Amniotic stem cell (primary cell): ENCODE measurements at regions not wholly inside any gene's neighbourhood (a gene's known extent, or its start where the extent isn't known, plus 50 kb on each side); places are given as distances from the start of the nearest gene placed in this dataset.
"Not testable (repeated sequence)": the region's sequence is repeated elsewhere in the genome, so short reads cannot be mapped to it uniquely, and the experiment has no call there.

Experiments used
- DNase-seq: peaks from one replicate; lab custom pipeline; 2025; lab: John Stamatoyannopoulos, UW

DNA sequence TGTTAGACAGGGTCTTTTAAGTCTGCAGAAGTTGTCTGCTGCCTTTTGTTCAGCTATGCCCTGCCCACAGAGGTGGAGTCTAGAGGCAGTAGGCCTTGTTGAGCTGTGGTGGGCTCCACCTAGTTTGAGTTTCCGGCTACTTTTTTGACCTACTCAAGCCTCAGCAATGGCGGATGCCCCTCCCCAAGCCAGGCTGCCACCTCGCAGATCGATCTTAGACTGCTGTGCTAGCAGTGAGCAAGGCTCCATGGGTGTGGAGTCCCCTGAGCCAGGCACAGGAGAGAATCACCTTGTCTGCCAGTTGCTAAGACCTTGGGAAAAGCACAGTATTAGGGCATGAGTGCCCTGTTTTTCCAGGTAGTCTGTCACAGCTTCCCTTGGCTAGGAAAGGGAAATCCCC, 664.6 kb upstream of the DPPA4 start:
- DNase-seq = not testable (repeated sequence)

DNA sequence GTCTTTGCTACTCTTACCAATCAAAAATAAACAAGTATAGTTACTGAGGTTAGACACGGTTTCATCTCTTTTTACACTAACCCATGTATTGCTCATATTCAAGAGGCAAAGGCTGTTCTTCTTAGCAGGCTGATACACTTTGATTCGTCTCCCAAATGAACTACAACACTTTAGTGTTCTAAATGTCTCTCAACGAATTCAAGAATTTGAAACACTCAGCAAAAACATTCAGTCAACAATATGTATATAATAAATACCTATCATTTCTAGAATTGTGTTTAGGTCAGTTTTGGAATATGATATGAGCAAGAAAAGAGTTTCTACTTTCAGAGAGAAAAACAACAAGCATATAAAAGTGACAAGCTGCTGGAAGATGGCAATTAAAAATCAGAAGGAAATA, 669.6 kb upstream of the DPPA4 start:
- DNase-seq = no peak

- DNase-seq = no peak
Measured at GRCh38 chr3:110015231-110015963, 678.1 kb upstream of the DPPA4 start.

DNA sequence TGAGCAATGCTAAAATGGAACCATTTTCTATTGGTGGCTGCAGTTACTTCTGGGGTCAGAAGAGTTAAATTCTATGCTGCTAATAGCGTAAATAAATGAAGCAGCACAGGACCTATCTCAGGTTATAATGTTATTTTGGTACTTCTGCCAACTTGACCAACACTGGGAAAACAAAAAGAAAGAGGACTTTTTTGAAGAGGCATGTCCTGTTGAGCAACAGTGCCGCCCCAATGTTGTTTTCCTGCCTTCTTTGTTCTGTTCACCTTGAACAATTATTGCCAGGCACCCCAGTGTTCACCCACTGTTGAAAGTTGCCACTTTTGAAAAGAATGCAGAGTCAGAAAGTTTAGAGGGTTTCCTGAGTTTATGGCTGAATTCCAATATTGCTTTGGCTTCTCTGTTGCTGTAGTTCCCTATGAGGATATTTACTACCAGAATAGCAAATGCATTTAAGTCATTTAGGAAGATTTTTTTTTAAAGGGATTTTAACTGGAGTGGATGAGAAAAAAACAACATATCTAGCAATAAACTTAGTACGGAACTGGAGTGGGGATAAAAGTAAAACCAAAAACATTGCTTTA, 679.0 kb upstream of the DPPA4 start:
- DNase-seq = no peak

DNA sequence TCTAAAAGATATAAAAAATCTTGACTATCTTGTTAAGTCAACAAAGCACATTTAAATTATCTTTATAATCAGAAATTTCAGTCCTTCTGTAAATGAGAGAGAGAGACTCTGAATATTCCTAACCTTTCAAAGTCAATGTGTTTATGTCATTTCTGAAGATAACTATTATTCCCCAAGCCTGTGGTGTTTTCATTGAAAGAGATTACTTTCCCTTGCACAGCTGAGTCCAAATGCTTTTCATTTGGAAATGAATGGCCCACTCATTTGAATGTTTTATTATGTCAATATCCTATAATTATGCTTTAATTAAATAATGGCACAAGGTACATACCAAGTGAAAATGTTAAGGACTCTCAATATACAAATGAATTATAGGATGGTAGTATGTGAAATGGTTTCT, 680.0 kb upstream of the DPPA4 start:
- no peak for DNase-seq

GRCh38 chr3:110021659-110022058, 684.3 kb upstream of the DPPA4 start:
- DNase-seq = no peak

DNA sequence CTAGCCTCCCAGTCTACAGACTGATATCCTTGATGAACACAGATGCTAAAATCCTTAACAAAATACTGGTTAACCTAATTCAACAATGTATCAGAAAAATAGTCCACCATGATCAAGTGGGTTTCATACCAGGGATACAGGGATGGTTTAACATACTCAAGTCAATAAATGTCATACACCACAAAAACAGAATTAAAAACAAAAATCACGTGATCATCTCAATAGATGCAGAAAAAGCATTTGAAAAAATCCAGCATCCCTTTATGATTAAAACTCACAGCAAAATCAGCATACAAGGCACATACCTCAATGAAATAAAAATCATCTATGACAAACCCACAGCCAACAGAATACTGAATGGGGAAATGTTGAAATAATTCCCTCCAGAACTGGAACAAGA, 685.7 kb upstream of the DPPA4 start:
- DNase-seq = not testable (repeated sequence)

DNA sequence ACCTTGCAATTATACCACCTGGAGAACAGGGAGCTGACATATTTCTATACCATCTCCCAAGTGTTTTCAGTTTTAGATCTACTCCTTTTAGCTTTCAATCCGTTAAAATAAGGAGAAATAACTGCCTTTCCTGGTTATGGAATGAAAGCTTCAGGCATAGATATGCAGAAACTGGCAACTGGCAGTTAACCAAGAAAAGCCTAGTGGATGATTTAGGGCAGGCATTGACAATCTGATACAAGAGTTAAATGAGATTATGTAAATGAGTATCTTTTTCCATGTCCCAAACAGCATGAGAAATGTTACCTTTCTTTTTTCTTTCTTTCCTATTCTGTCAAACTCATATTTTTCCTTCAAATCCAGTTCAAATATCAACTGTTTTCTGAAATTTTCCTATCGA, 689.1 kb upstream of the DPPA4 start:
- DNase-seq = no peak

- peak; percentile 27 for DNase-seq
Measured at GRCh38 chr3:110027446-110028080, 690.2 kb upstream of the DPPA4 start.

DNA sequence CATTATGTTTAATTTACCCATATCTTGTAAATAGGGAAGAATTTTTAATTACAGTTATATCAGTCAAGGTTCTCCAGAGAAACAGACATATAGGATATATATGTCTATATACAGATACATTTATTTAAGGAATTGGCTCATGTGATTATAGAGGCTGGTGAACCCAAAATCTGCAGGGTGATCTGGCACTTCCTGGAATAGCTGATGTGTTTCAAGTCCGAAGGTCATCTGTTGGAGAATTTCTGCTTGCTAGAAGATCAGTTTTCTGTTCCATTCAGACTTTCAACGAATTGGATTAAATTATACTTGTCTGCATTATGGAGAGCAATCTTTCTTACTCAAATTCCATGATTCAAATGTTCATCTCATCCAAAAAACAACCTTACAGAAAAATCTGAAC, 694.6 kb upstream of the DPPA4 start:
- DNase-seq = no peak

- DNase-seq = no peak
Measured at GRCh38 chr3:110059431-110059830, 722.1 kb upstream of the DPPA4 start.

DNA sequence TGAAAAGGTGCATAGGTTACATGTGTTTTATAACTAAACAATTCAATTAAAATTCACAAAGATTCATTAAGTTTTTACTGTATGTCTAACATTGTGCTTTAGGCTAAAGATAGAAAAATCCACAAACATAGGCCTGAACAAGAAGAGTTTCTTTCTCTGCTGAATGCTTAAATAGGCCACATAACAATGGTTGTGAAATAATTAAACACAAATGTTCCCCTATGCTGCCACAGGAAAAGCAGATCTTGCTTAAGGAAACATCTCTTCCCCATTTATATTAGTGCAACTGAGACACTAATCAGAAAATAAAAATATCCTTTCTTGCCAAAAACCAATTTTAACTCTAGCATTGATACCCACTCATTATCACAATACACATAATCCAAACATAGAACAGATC, 725.4 kb upstream of the DPPA4 start:
- DNase-seq = no peak

DNA sequence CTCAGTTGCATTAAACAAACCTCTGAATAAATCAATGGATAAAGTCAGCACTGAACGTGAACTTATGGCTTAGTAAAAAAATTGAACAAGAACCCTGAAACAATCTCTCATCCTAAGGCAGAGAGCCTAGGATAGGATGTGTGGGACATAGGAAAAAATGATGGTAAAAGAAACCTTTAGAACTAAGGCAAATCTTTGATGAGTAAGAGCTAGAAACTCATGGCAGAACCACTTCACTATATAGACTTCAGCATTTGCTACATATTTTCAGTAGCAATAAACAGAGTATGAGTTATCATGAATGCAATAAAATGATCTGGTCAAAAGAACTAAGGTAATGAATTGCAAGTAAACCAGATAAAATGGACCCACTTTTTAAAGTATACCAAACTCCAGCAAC, 725.8 kb upstream of the DPPA4 start:
- no peak for DNase-seq

DNA sequence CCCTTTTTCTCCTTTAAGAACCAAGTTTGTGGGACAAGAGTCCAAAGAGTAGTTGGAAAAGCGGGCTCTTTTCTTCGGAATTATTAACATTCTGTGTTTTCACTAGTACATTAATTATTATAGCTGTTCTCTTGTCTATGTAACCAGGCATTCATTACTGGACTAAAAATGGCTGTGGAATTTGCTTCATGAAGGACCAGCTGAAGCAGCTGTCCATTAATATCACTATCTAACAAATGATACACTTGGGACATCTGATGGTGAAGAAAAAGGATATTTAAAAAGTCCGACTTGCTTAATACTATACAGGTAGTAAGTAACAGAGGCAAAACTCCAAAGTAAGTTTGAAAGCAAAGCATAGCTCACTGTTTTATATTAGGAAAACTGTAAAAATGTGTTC, 728.9 kb upstream of the DPPA4 start:
- no peak for DNase-seq

GRCh38 chr3:110067527-110067926, 730.2 kb upstream of the DPPA4 start:
- no peak for DNase-seq

GRCh38 chr3:110069761-110070160, 732.4 kb upstream of the DPPA4 start:
- DNase-seq = no peak

- DNase-seq = no peak
Measured at GRCh38 chr3:110070161-110070916, 733.0 kb upstream of the DPPA4 start.

GRCh38 chr3:110074095-110074494, 736.7 kb upstream of the DPPA4 start:
- DNase-seq = no peak

GRCh38 chr3:110077093-110077492, 739.7 kb upstream of the DPPA4 start:
- no peak for DNase-seq

DNA sequence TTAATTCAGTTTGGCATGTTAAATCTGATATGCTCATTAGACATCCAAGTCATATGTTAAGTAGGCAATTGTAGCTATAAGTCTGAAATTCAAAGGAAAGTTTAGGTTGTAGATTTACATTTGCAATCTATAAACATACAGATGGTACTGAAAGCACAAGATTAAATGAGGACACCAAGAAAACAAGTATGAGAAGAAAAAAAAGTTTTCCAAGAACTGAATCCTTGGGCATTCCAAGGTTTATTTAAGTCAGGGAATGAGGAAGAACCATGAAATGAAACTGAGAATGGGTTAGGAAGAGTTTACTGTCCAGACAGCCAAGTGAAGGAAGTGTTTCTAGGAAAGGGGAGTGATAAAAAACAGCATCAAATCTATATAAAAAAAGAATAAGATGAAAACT, 756.1 kb upstream of the DPPA4 start:
- no peak for DNase-seq

DNA sequence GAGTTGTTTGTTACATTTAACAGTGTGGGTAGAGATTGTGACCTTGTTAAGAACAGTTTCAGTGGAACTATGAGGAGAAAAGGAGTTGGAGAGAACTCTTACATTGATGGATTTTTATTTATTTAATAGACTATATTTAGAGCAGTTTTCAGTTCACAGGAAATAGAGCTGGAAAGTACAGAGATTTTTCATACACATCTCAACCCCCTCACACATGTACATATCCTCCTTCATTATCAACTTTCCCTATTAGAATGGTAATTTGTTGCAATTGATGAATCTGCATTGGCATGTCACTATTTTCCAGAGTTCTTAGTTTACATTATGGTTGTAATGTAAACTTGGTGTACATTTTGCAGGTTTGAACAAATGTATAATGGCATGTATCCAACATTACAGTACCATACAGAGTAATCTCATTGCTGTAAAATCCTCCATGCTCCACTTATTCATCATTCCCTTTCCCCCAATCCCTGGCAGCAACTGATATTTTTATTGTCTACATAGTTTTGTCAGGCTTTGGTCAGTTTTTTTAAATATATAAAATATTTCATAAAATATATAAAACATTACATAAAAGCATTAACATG, 756.6 kb upstream of the DPPA4 start:
- no peak for DNase-seq

DNA sequence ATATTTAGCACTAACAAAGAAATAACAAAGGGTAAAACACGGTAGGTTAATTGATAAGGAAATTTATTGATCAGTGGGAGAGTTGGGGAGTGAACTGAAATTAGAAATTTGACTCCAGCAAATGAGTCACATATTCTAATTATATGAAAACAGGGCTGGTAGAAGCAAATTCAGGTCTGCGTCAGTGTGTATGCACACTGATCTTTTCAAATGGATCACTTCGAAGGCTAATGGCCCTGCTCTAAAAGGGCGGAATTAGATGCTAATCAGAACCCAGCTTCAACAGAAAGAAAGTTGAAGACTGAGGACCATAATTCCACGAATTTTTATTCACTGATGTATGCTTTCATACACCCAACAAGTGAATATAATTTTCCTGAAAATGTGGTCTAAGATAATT, 762.4 kb upstream of the DPPA4 start:
- DNase-seq = no peak

DNA sequence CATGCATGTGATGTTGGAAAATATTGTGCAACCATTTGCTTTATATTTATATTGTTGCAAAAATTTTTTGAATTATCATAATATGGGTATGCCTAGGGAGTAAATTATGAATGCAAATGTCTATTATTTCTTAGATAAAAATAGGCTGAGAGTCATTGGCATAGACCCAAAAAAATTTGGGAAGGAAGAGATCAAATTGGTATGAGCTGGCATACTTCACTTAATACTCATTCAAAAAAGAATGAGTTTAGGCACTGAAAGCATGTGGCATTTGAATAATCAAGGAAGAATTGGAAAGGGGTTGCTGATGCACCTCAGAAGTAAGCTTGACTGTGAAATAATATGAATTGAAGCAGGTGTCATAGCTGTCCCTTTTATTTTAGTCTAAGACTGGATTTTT, 764.0 kb upstream of the DPPA4 start:
- no peak for DNase-seq
